NB4 (cell line): ENCODE measurements at regions not wholly inside any gene's neighbourhood (a gene's known extent, or its start where the extent isn't known, plus 50 kb on each side); places are given as distances from the start of the nearest gene placed in this dataset.
"Not testable (repeated sequence)": the region's sequence is repeated elsewhere in the genome, so short reads cannot be mapped to it uniquely, and the experiment has no call there.

Experiments used
- DNase-seq: peaks from one replicate; pipeline ENCODE4 v3.0.0; 2010; ENCODE audit warnings: low read depth
- H3K4me3 ChIP-seq: one replicate; pipeline ENCODE4 v1.5.1; 2011; ENCODE audit warnings: mild to moderate bottlenecking, low read depth, low read length, moderate library complexity
- CTCF ChIP-seq: IDR thresholded peaks from one replicate; pipeline ENCODE4 v1.5.1; 2012; ENCODE audit warnings: low read depth, low read length
- MAX ChIP-seq: IDR thresholded peaks from 2 replicates; pipeline ENCODE4 v1.6.1; 2011; ENCODE audit warnings: low read depth, low read length
- MYC ChIP-seq: IDR thresholded peaks from 2 replicates; pipeline ENCODE4 v1.6.1; 2011; ENCODE audit warnings: low read depth, low read length
- POLR2A ChIP-seq: IDR thresholded peaks from 2 replicates; pipeline ENCODE4 v1.6.1; 2011; ENCODE audit warnings: mild to moderate bottlenecking; ENCODE audit not compliant: insufficient read length; ENCODE audit errors: extremely low read depth

GRCh38 chr21:15212206-15212605 is 147.4 kb upstream of the NRIP1 start:
- DNase-seq, result no peak
- TF ChIP-seq MAX (no peak), POLR2A (no peak), CTCF (no peak), MYC (no peak)
- H3K4me3 ChIP-seq, result no peak overlapping the region

GRCh38 chr21:15218476-15218875 is 153.7 kb upstream of the NRIP1 start:
- not testable (repeated sequence) for H3K4me3 ChIP-seq, DNase-seq

DNA sequence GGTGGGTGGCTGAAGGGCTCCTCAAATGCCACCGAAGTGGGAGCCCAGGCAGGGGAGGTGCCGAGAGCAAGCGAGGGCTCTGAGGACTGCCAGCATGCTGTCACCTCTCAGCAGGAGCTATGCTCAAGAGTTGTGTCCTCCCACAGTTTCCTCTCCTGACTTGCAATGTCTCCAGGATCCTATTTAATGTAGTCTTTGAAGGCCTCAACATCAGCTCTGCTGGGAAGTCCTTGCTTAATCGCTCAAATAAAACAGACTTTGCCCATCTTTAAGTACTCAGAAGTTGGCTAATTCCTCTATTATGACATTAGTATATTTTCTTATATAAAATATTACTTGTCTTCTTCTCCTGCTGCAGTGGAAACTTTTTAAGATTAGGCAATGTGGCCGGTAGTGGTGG is 154.2 kb upstream of the NRIP1 start:
- H3K4me3 ChIP-seq, result no peak overlapping the region
- TF ChIP-seq MAX (no peak), MYC (no peak), CTCF (no peak), POLR2A (no peak)

GRCh38 chr21:15219894-15220293 is 155.1 kb upstream of the NRIP1 start:
- TF ChIP-seq MAX (no peak), CTCF (no peak), POLR2A (no peak), MYC (no peak)
- no peak for DNase-seq
- H3K4me3 ChIP-seq, result no peak overlapping the region

More for the DNA sequence above, 154.2 kb upstream of the NRIP1 start:
- no peak for DNase-seq

DNA sequence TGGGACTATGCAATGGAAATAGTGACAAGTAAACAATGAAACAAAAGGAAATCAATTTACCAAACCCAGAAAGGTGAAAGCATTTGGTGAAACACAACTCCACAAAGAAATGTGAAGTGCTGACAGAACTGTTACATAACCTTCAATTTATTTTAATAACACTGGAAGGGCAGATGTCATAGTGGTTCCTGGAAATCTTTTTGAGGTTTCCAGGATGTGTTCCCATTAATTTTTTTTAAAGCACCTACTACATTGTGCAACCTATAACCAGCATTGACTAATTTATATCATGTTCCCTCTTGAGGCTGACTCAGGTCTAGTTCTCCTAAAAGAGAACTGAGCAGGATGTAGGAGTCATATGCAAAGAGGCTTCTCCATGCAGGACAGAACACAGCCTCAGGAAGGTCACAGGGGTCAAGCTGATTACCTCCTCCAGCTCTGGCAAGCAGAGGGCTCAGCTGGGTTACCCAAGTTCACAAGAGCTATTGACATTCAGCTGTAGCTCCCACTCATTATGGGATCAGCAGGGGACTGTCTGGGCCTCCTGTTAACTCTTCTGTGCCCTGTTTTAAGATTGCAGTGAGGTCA is 157.1 kb upstream of the NRIP1 start:
- H3K4me3 ChIP-seq, result no peak overlapping the region
- TF ChIP-seq CTCF (no peak), POLR2A (no peak), MYC (no peak), MAX (no peak)
- DNase-seq, result peak; percentile 18

DNA sequence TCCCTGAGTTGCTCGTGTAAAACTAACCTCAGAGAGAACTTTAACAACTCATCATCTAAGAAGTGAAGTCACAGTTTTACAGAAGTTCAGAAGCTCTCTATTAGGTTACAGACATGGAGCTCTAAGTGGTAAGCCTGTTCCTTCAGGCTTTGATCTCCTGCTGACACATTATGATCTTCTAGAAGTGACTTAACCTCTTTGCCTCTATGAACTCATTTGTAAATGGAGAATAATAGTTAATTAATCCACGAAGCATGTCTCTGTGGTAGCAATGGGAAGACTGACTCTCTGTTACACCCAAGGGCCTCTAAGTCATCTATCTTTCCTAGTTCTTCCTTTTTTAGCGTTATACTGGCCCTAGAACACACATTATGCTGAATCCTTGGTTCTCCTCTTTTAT is 157.9 kb upstream of the NRIP1 start:
- no peak overlapping the region for H3K4me3 ChIP-seq
- TF ChIP-seq MAX (no peak), POLR2A (no peak)
- DNase-seq, result no peak

DNA sequence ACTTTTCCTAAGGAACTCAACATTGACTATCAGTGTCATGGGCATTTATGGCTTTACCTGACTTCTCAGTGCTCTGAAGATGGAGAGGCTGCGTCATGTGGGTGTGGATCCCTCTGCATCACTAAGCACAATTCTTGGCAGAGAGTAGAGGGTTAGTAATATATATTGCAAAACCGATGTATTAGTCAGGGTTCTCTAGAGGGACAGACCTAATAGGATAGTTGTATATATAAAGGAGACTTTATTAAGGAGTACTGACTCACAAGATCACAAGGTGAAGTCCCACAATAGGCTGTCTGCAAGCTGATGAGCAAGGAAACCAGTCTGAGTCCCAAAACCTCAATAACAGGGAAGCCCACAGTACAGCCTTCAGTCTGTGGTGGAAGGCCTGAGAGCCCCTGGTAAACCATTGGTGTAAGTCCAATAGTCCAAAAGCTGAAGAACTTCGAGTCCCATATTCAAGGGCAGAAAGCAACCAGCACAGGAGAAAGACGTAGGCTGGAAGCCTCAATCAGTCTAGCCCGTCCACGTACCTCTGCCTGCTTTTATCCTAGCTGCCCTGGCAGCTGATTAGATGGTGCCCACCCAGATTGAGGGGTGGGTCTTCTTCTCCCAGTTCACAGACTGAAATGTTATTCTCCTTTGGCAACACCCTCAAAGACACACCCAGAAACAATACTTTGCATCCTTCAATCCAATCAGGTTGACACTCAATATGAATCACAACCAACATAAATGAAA is 159.7 kb upstream of the NRIP1 start:
- H3K4me3 ChIP-seq, result no peak overlapping the region
- TF ChIP-seq MAX (no peak), POLR2A (no peak), MYC (no peak), CTCF (no peak)
- DNase-seq, result no peak
